ENCODE measurements at regions not wholly inside any gene's neighbourhood (a gene's known extent, or its start where the extent isn't known, plus 50 kb on each side); places are given as distances from the start of the nearest gene placed in this dataset.

GRCh38 chr11:19395050-19395449 is 154.3 kb upstream of the E2F8 start:
- TF ChIP-seq POLR2A (IDR thresholded peaks at IDR 0.05) (no peak), EP300 (IDR thresholded peaks at IDR 0.05) (no peak)
- TF ChIP-seq, protein P1, sequence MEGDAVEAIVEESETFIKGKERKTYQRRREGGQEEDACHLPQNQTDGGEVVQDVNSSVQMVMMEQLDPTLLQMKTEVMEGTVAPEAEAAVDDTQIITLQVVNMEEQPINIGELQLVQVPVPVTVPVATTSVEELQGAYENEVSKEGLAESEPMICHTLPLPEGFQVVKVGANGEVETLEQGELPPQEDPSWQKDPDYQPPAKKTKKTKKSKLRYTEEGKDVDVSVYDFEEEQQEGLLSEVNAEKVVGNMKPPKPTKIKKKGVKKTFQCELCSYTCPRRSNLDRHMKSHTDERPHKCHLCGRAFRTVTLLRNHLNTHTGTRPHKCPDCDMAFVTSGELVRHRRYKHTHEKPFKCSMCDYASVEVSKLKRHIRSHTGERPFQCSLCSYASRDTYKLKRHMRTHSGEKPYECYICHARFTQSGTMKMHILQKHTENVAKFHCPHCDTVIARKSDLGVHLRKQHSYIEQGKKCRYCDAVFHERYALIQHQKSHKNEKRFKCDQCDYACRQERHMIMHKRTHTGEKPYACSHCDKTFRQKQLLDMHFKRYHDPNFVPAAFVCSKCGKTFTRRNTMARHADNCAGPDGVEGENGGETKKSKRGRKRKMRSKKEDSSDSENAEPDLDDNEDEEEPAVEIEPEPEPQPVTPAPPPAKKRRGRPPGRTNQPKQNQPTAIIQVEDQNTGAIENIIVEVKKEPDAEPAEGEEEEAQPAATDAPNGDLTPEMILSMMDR (IDR thresholded peaks at IDR 0.05) = no peak

Data from gastroesophageal sphincter (tissue), 3 donors.